SU-DHL-6 (cell line): ENCODE measurements at regions not wholly inside any gene's neighbourhood (a gene's known extent, or its start where the extent isn't known, plus 50 kb on each side); places are given as distances from the start of the nearest gene placed in this dataset.

Source experiments
- CTCF ChIP-seq: fragments of 200-600 bp; sonication (generic); IDR thresholded peaks from one replicate; pipeline ENCODE4 v1.5.1; 2017; ENCODE audit warnings: antibody characterized with exemption, mild to moderate bottlenecking, low read length, moderate library complexity; ENCODE audit not compliant: insufficient read depth, poor library complexity, severe bottlenecking
- EZH2phosphoT487 ChIP-seq: fragments of 200-600 bp; sonication (generic), shearing (Covaris generic); conservative IDR thresholded peaks from 2 replicates; pipeline ENCODE4 v1.6.1; 2018; ENCODE audit warnings: mild to moderate bottlenecking, antibody characterized with exemption, low read length, moderate library complexity, mixed read lengths

- TF ChIP-seq CTCF (no peak), EZH2phosphoT487 (no peak)
These were observed 125.6 kb downstream of the TSN start for GRCh38 chr2:121881038-121881437.
